ENCODE measurements at regions not wholly inside any gene's neighbourhood (a gene's known extent, or its start where the extent isn't known, plus 50 kb on each side); places are given as distances from the start of the nearest gene placed in this dataset.

DNA sequence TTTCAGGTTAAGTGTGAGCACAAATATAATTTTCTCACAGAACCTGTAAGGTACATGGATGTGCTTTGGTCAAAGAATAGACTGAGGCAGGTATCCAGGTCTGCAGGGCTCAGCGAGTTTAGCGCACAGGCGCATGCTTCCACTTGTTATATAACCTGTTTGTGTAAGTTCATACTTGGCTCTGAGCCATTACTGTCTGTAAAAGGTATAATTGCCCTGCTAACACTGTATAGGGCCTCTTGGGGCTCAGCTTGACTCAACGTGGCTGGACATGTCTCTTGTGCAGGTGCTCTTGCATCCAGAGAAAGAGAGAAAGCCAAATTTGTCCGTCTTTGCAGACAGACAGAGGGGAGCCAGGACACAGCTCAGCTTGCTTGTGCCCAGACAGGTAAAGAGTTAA is 759.6 kb downstream of the MTRR start:
- 43% methylated on average over 2 of the region's 5 CpGs for WGBS (ENCODE audit: insufficient coverage)
- Histone ChIP-seq H3K27ac (ENCODE audit: low read length) (no peak overlapping the region), H3K27me3 (ENCODE audit: control insufficient read depth, insufficient read depth, low read length) (no peaks in the 10 kb centered on the region), H3K4me1 (ENCODE audit: control insufficient read depth, insufficient read depth, low read length) (no peaks in the 10 kb centered on the region), H3K9me3 (replicated peaks; ENCODE audit: control insufficient read depth, low read depth, low read length) (no peaks in the 10 kb centered on the region), H3K36me3 (ENCODE audit: control insufficient read depth, insufficient read depth, low read length) (no peaks in the 10 kb centered on the region), H3K4me3 (ENCODE audit: low read length) (no peak overlapping the region)
- no peak for DNase-seq

DNA sequence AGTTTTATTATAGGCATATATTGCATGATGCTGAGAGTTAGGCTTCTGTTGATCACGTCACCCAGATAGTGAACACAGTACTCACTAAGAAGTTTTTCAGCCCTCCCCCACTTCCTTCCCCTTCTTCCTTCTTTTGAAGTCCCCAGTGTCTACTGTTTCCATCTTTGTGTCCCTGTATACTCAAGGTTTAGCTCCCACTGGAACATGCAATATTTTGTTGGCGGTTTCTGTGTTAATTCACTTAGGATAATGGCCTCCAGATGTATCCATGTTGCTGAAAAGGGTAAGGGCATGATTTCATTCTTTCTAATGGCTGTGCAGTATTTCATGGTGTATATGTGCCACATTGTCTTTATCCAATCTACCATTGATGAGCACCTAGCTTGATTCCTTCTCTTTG is 764.3 kb downstream of the MTRR start:
- Histone ChIP-seq H3K27ac (ENCODE audit: low read length) (peak overlapping the region; percentile 11), H3K36me3 (ENCODE audit: control insufficient read depth, insufficient read depth, low read length) (no peaks in the 10 kb centered on the region), H3K4me3 (ENCODE audit: low read length) (no peak overlapping the region), H3K4me1 (ENCODE audit: control insufficient read depth, insufficient read depth, low read length) (no peaks in the 10 kb centered on the region), H3K9me3 (replicated peaks; ENCODE audit: control insufficient read depth, low read depth, low read length) (no peaks in the 10 kb centered on the region), H3K27me3 (ENCODE audit: control insufficient read depth, insufficient read depth, low read length) (no peaks in the 10 kb centered on the region)
- peak; percentile 24 for DNase-seq
- 67% methylated on average over 1 of the region's 2 CpGs for WGBS (ENCODE audit: insufficient coverage)

DNA sequence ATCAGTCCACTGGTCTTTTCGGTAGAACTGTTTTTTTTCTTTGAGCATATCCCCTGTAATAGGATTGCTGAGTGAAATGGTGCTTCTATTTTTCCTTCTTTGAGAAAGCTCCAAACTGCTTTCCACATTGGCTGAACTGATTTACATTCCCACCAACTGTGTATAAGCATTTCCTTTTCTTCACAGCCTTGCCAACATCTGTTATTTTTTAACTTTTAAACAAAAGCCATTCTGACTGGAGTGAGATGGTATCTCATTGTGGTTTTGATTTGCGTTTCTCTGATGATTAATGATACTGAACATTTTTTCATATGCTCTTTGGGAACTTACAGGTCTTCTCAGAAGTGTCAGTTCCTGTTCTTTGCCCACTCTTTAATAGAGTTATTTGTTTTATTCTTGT is 764.7 kb downstream of the MTRR start:
- H3K9me3 ChIP-seq (replicated peaks; ENCODE audit: control insufficient read depth, low read depth, low read length): no peaks in the 10 kb centered on the region
- no peak overlapping the region for H3K27ac ChIP-seq (ENCODE audit: low read length)
- H3K36me3 ChIP-seq (ENCODE audit: control insufficient read depth, insufficient read depth, low read length): no peaks in the 10 kb centered on the region
- WGBS (ENCODE audit: insufficient coverage): no CpG with 5 or more reads among the region's 2 CpGs
- H3K27me3 ChIP-seq (ENCODE audit: control insufficient read depth, insufficient read depth, low read length): no peaks in the 10 kb centered on the region
- peak; percentile 56 for DNase-seq
- no peaks in the 10 kb centered on the region for H3K4me1 ChIP-seq (ENCODE audit: control insufficient read depth, insufficient read depth, low read length)
- no peak overlapping the region for H3K4me3 ChIP-seq (ENCODE audit: low read length)

DNA sequence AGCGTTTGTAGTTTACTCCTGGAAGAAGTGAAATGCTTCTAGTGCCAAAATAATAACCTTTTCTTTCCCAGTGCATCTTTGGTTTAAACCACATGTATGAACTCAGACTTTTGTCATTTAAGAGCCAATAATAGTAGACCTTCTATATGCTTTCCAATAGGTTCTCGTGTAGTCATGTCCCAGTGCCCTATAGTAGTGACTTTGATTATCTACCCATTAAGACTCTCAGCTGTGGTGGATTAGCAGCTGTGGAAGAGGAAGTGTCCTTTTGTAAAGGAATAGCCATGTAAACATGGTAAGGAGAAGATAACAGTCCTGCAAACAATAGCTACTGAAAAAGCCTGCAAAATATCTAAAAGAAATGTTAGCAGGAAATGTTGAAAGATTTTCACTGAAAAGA is 765.3 kb downstream of the MTRR start:
- Histone ChIP-seq H3K4me1 (ENCODE audit: control insufficient read depth, insufficient read depth, low read length) (no peaks in the 10 kb centered on the region), H3K4me3 (ENCODE audit: low read length) (no peak overlapping the region), H3K27ac (ENCODE audit: low read length) (no peak overlapping the region), H3K36me3 (ENCODE audit: control insufficient read depth, insufficient read depth, low read length) (no peaks in the 10 kb centered on the region), H3K9me3 (replicated peaks; ENCODE audit: control insufficient read depth, low read depth, low read length) (peaks cover 2% of the 10 kb centered on the region), H3K27me3 (ENCODE audit: control insufficient read depth, insufficient read depth, low read length) (no peaks in the 10 kb centered on the region)
- DNase-seq: no peak
- WGBS (ENCODE audit: insufficient coverage): no CpG with 5 or more reads among the region's 2 CpGs

DNA sequence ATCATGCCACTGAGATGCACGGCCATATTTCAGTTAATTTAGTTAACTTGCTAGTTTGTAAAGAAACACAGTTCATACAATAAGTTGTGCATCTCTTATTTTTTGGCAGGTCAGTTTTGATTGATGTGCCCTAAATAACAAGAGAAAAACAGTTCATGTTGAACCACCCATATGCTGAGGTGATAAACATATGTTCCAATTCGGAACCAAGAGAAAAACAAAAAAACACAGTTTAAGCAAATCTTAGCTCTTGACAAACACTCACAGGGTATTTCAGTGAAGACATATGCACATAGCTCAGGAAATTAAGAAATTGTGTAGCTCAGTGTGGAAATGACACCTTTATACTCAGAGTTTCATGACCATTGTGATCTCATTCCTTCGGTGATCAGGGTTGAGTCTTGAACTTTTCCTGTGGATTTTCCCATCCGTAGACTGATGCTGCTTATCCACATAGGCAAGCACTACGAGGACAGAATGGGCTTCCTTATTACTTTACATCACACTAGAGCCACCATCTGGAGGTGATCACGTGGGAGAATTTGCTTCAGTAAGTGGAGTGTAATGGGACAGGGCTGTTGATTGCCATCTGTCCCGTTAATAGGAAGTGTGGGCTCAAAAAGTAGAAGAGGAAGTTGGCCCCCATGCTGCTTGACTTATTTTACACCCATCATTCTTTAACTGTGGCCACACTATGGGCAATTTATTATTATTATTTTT is 773.0 kb downstream of the MTRR start:
- Histone ChIP-seq H3K9me3 (replicated peaks; ENCODE audit: control insufficient read depth, low read depth, low read length) (peaks cover 2% of the 10 kb centered on the region), H3K4me3 (ENCODE audit: low read length) (no peak overlapping the region), H3K4me1 (ENCODE audit: control insufficient read depth, insufficient read depth, low read length) (no peaks in the 10 kb centered on the region), H3K36me3 (ENCODE audit: control insufficient read depth, insufficient read depth, low read length) (no peaks in the 10 kb centered on the region), H3K27ac (ENCODE audit: low read length) (no peak overlapping the region), H3K27me3 (ENCODE audit: control insufficient read depth, insufficient read depth, low read length) (no peaks in the 10 kb centered on the region)
- 100% methylated on average over 1 of the region's 7 CpGs for WGBS (ENCODE audit: insufficient coverage)
- no peak for DNase-seq

DNA sequence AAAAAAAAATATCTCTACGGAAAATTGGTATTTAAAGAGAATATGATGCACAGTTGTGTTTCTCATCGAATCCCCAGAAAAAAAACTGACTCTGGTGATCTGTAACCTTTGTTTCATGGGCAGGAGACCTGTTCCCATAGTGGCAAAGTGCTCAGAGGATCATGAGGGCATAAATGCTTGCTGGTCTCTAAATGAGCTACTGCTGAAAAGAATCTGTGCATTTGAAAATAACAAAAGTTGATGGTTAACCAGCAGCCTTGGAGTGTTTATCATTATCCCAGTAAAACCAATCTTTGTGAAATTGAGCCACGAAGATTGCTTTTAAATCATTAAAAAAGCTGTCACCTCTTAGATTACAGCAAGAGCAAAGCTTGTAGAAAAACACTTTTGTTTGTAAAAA is 775.4 kb downstream of the MTRR start:
- 50% methylated on average over 1 of the region's 3 CpGs for WGBS (ENCODE audit: insufficient coverage)
- Histone ChIP-seq H3K9me3 (replicated peaks; ENCODE audit: control insufficient read depth, low read depth, low read length) (no peaks in the 10 kb centered on the region), H3K4me1 (ENCODE audit: control insufficient read depth, insufficient read depth, low read length) (no peaks in the 10 kb centered on the region), H3K27ac (ENCODE audit: low read length) (no peak overlapping the region), H3K4me3 (ENCODE audit: low read length) (no peak overlapping the region), H3K27me3 (ENCODE audit: control insufficient read depth, insufficient read depth, low read length) (no peaks in the 10 kb centered on the region), H3K36me3 (ENCODE audit: control insufficient read depth, insufficient read depth, low read length) (no peaks in the 10 kb centered on the region)
- DNase-seq: no peak

DNA sequence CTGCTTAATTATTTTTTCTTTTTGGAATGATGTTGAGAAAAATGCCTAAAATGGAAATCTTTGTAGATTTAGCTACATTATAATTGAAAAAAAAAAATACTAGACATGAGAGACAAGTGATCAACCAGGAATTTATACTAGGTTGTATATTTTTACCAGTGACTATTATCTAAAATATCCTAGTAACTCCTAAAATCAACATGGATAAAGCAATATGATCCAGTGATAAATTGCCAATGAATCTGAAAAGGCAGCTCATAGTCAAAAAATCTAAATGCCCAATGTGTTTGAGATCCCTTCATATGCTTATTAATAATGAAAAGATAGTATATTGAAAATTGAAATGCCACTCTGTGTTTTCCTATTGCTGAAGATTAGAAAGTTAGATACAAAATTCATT is 778.2 kb downstream of the MTRR start:
- no peaks in the 10 kb centered on the region for H3K27me3 ChIP-seq (ENCODE audit: control insufficient read depth, insufficient read depth, low read length)
- no peak for DNase-seq
- H3K4me1 ChIP-seq (ENCODE audit: control insufficient read depth, insufficient read depth, low read length): no peaks in the 10 kb centered on the region
- no peak overlapping the region for H3K27ac ChIP-seq (ENCODE audit: low read length)
- no peak overlapping the region for H3K4me3 ChIP-seq (ENCODE audit: low read length)
- H3K36me3 ChIP-seq (ENCODE audit: control insufficient read depth, insufficient read depth, low read length): no peaks in the 10 kb centered on the region
- H3K9me3 ChIP-seq (replicated peaks; ENCODE audit: control insufficient read depth, low read depth, low read length): no peaks in the 10 kb centered on the region

DNA sequence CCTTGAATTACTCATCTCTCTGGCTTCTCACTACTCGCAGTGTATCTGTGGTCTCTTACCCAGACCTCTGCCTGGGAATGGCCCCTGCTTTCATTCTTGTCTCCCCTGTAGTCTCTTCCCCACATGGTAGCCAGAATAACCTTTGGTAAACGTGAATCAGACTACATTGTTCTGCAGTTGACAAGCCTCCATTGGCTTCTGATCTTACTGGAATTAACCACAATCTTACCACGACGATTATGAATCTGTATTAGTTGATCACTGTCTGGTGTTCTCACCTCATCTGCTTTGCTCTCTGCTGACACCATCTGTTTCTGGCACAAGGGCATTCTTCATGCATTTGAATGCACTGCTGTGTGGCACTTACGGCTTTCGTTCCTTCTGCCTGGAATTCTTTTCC is 781.2 kb downstream of the MTRR start:
- DNase-seq: no peak
- H3K4me3 ChIP-seq (ENCODE audit: low read length): no peak overlapping the region
- H3K9me3 ChIP-seq (replicated peaks; ENCODE audit: control insufficient read depth, low read depth, low read length): no peaks in the 10 kb centered on the region
- H3K27me3 ChIP-seq (ENCODE audit: control insufficient read depth, insufficient read depth, low read length): no peaks in the 10 kb centered on the region
- H3K36me3 ChIP-seq (ENCODE audit: control insufficient read depth, insufficient read depth, low read length): no peaks in the 10 kb centered on the region
- 83% methylated on average over 6 of the region's 6 CpGs for WGBS (ENCODE audit: insufficient coverage)
- H3K4me1 ChIP-seq (ENCODE audit: control insufficient read depth, insufficient read depth, low read length): no peaks in the 10 kb centered on the region
- H3K27ac ChIP-seq (ENCODE audit: low read length): no peak overlapping the region

DNA sequence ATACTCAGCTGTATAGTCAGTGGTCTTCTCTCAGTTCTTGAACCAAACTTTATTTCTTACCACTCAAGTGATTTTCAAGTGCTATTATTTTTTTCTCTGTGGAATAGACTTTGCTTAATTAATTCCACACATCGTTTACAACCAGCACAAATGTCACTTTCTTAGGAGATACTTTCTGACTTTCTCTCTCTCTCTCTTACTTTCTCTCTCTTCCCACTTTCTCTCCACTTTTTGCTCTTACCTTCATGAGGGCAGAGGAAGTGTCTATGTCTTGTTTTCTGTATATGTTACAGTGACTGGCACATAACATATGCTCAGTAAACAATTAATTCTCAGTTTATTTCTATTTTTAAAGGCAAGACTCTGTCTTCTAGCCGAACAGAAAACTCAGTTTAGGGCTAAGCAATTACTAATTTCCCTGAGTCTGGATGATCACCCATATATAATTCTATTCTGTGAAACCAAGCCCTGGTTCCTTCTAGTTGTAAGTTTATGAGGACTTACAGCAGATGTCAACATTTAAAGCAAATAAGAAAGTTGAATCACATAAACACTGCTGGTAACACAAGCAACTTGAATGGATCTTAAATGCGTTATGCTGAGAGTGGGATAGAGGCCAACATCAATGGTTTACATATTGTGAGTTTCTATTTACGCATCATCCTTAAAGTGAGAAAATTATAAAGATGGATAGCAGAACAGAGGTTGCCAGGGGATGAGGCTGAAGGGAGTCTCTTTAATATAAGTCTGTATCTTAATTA is 791.4 kb downstream of the MTRR start:
- H3K9me3 ChIP-seq (replicated peaks; ENCODE audit: control insufficient read depth, low read depth, low read length): no peaks in the 10 kb centered on the region
- no CpG with 5 or more reads among the region's 4 CpGs for WGBS (ENCODE audit: insufficient coverage)
- DNase-seq: no peak
- no peak overlapping the region for H3K4me3 ChIP-seq (ENCODE audit: low read length)
- H3K36me3 ChIP-seq (ENCODE audit: control insufficient read depth, insufficient read depth, low read length): no peaks in the 10 kb centered on the region
- H3K27ac ChIP-seq (ENCODE audit: low read length): no peak overlapping the region
- no peaks in the 10 kb centered on the region for H3K4me1 ChIP-seq (ENCODE audit: control insufficient read depth, insufficient read depth, low read length)
- no peaks in the 10 kb centered on the region for H3K27me3 ChIP-seq (ENCODE audit: control insufficient read depth, insufficient read depth, low read length)

DNA sequence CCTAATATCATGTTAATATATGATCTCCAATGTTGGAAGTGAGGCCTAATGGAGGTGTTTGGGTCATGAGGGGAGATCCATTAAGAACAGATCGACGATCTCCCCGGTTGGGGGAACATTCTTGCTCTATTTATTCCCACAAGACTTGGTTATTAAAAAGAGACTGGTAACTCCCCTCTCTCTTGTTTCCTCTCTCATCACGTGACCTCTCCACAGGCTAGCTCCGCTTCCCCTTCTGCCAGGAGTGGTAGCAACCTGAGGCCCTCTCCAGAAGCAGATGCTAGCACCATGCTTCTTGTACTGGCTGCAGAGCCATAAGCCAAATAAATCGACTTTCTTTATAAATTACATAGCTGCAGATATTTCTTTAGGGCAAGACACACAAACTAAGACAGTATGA is 794.4 kb downstream of the MTRR start:
- DNase-seq: no peak
- H3K36me3 ChIP-seq (ENCODE audit: control insufficient read depth, insufficient read depth, low read length): no peaks in the 10 kb centered on the region
- WGBS (ENCODE audit: insufficient coverage): 94% methylated on average over 2 of the region's 6 CpGs

More for the DNA sequence above, 794.4 kb downstream of the MTRR start:
- Histone ChIP-seq H3K9me3 (replicated peaks; ENCODE audit: control insufficient read depth, low read depth, low read length) (no peaks in the 10 kb centered on the region), H3K27ac (ENCODE audit: low read length) (no peak overlapping the region), H3K4me3 (ENCODE audit: low read length) (no peak overlapping the region), H3K27me3 (ENCODE audit: control insufficient read depth, insufficient read depth, low read length) (no peaks in the 10 kb centered on the region), H3K4me1 (ENCODE audit: control insufficient read depth, insufficient read depth, low read length) (no peaks in the 10 kb centered on the region)

All from muscle of leg (tissue), 3 donors.